Neural cell (in vitro differentiated cells): ENCODE measurements at regions not wholly inside any gene's neighbourhood (a gene's known extent, or its start where the extent isn't known, plus 50 kb on each side); places are given as distances from the start of the nearest gene placed in this dataset.

Source experiments
- CTCF ChIP-seq: fragments of 450-650 bp; IDR thresholded peaks from 2 replicates; pipeline ENCODE4 v1.5.1; 2014; ENCODE audit warnings: antibody characterized with exemption, mild to moderate bottlenecking, moderate library complexity; ENCODE audit not compliant: poor library complexity, severe bottlenecking
- EZH2 ChIP-seq: fragments of 200-600, 300-800 bp; shearing (Covaris generic), sonication (generic); IDR thresholded peaks from 2 replicates; pipeline ENCODE4 v1.6.1; 2014; ENCODE audit warnings: antibody characterized with exemption, low read length, borderline replicate concordance, mild to moderate bottlenecking; ENCODE audit not compliant: insufficient read depth, poor library complexity, severe bottlenecking
- RAD21 ChIP-seq: fragments of 450-650 bp; conservative IDR thresholded peaks from 2 replicates; pipeline ENCODE4 v1.6.1; 2014; ENCODE audit warnings: antibody characterized with exemption, mild to moderate bottlenecking, moderate library complexity
- SMC3 ChIP-seq: fragments of 450-650 bp; conservative IDR thresholded peaks from 2 replicates; pipeline ENCODE4 v1.6.1; 2014; ENCODE audit warnings: antibody characterized with exemption, mild to moderate bottlenecking, moderate library complexity; ENCODE audit not compliant: poor library complexity
- TAF1 ChIP-seq: IDR thresholded peaks from 2 replicates; pipeline ENCODE4 v1.6.1; 2012; ENCODE audit warnings: low read depth
- TF ChIP-seq, protein P1 (sequence below): IDR thresholded peaks from 2 replicates; pipeline ENCODE4 v1.6.1; 2012; ENCODE audit warnings: borderline replicate concordance

DNA sequence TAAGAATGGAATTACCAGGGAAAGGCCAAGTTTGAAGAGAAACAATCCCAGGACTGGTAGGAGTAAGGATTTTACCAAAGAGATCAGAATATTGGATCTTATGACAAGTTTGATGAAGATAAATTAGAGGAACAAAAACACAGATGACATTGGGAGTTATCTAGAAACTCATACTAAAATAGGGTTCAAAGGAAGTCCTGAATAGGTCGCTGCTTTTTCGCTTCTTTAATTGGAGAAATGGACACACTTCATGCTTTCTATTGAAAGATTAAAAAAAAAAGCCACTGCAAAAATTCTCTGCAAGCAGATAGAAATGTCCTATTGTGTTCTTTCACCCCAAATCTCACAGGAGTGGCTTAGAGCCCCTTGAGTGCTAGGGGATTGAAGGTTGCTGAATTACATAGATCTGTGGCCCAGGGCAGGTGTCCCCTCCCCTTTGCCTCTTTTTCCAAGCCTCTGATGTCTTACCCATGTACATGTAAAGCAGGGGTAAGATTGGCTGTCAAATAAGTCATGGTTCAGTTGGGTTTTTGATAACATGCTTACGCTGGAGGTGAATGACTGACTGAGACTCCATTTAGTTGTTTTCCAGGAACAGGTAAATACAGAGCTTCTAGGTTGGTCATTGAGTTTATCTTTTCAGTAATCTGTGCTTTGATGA, 152.0 kb downstream of the OR13A1 start:
- TF ChIP-seq CTCF, result no peak
- TF ChIP-seq RAD21, result no peak
- no peak for TF ChIP-seq TAF1
- TF ChIP-seq EZH2, result no peak
- TF ChIP-seq, protein P1, sequence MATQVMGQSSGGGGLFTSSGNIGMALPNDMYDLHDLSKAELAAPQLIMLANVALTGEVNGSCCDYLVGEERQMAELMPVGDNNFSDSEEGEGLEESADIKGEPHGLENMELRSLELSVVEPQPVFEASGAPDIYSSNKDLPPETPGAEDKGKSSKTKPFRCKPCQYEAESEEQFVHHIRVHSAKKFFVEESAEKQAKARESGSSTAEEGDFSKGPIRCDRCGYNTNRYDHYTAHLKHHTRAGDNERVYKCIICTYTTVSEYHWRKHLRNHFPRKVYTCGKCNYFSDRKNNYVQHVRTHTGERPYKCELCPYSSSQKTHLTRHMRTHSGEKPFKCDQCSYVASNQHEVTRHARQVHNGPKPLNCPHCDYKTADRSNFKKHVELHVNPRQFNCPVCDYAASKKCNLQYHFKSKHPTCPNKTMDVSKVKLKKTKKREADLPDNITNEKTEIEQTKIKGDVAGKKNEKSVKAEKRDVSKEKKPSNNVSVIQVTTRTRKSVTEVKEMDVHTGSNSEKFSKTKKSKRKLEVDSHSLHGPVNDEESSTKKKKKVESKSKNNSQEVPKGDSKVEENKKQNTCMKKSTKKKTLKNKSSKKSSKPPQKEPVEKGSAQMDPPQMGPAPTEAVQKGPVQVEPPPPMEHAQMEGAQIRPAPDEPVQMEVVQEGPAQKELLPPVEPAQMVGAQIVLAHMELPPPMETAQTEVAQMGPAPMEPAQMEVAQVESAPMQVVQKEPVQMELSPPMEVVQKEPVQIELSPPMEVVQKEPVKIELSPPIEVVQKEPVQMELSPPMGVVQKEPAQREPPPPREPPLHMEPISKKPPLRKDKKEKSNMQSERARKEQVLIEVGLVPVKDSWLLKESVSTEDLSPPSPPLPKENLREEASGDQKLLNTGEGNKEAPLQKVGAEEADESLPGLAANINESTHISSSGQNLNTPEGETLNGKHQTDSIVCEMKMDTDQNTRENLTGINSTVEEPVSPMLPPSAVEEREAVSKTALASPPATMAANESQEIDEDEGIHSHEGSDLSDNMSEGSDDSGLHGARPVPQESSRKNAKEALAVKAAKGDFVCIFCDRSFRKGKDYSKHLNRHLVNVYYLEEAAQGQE, result no peak
- TF ChIP-seq SMC3, result no peak
